Stimulated activated CD8-positive, alpha-beta memory T cell treated with anti-CD3 and anti-CD28 coated beads, Interleukin-2, amount 100 ng/mL, for 1 hour (primary cell): ENCODE measurements at regions not wholly inside any gene's neighbourhood (a gene's known extent, or its start where the extent isn't known, plus 50 kb on each side); places are given as distances from the start of the nearest gene placed in this dataset.
"Not testable (repeated sequence)": the region's sequence is repeated elsewhere in the genome, so short reads cannot be mapped to it uniquely, and the experiment has no call there.

Source experiments
- DNase-seq, 2 donors: peaks; one replicate each; pipeline ENCODE4 v3.0.0-alpha.2; 2020; ENCODE audit warnings: low read depth in 2 of 2

GRCh38 chr16:17986991-17987390, 349.5 kb downstream of the NPIPA8 start:
- no peak for DNase-seq

DNA sequence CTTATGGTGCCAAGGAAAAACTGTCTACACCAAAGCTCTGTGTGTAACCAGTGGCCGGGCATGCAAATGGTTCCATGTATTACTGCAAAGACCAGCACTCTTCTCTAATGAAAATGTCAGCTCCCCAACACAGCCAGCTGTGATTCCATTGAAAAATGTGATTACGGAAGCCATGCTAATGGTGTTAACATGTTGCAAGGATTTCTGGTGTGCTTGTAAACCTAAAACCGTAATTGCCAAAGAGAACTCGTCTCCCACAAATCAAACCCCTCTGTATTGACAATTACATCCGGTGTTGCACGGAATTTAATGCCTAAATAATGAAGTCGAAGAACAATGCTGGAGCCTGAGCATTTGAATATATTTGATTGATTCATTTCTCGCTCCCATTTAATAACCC, 351.7 kb downstream of the NPIPA8 start:
- DNase-seq: no peak

GRCh38 chr16:17983847-17984639, 352.5 kb downstream of the NPIPA8 start:
- DNase-seq: no peak

GRCh38 chr16:17983114-17983513, 353.4 kb downstream of the NPIPA8 start:
- DNase-seq: no peak

DNA sequence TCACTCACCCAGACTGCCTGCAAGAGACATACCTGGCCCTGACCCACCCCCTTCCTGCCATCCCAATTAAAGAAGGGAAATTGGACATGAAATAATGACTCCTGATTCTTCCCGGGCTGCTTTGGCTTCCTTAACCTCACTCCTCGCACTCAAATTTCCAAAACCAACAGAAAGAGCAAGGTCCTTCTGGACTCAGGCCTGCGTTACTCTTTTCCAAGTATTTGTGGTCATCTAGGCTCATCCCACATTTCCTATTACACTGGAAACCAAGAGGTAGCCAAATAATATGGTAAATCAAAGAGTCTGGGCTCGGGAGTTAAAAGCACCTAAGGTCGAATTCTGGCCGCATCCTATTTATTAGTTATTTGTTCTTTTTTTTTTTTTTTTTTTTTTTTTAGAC, 359.3 kb downstream of the NPIPA8 start:
- DNase-seq: no peak

GRCh38 chr16:17972460-17972943, 364.0 kb downstream of the NPIPA8 start:
- no peak for DNase-seq

DNA sequence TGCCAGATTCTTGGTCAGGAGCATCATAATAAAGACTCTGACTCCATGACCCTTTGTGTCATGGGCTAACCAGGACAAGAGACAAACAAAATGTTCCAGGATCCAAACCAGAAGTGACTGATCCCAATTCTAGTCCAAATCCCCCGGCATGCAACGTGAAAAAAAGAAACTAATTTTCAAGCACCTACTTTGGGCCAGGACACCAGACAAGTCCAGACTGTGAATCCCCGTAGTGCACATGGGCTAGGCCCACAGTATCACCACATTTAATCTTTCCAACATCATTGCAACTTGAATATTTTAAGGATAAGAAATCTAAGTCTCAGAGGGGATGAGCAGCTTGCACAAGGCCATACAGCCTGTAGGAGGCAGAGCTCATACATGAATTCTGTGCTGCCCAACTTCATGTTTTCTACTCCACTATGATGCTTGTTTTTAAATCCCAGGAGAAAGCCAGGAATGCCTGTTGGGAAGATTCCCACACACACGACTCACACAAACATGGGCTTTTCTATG, 365.7 kb downstream of the NPIPA8 start:
- no peak for DNase-seq

DNA sequence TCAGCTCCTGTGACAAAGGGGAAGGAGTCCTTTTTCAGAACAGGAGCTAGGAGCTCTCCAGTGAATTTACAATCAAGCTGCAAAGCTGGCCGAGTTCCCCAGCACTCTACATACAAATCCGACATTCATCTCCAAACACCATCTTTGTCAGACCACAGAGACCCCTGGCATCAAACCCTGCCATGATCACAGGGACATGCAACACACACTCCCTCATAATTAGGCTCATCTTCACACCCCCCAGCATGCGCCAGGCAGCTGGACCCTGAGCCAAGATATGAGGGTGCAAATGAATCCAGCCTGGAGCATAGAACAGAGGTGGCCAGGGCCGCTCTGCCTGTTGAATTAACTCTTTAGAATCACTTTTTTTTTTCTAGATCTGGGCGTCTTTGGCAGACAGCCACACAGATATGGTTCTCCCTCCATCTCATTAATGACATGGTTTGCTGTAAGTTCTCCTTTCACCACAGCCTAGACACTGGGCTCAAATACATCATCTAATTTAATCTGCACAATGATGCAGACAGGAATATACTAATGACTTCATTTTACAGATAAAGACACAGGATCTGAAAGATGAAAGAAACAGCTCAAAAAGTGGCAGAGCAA, 366.3 kb downstream of the NPIPA8 start:
- DNase-seq: no peak

- no peak for DNase-seq
Observed at GRCh38 chr16:17965133-17965900, 371.2 kb downstream of the NPIPA8 start.

GRCh38 chr16:17964196-17964595, 372.3 kb downstream of the NPIPA8 start:
- DNase-seq: no peak

DNA sequence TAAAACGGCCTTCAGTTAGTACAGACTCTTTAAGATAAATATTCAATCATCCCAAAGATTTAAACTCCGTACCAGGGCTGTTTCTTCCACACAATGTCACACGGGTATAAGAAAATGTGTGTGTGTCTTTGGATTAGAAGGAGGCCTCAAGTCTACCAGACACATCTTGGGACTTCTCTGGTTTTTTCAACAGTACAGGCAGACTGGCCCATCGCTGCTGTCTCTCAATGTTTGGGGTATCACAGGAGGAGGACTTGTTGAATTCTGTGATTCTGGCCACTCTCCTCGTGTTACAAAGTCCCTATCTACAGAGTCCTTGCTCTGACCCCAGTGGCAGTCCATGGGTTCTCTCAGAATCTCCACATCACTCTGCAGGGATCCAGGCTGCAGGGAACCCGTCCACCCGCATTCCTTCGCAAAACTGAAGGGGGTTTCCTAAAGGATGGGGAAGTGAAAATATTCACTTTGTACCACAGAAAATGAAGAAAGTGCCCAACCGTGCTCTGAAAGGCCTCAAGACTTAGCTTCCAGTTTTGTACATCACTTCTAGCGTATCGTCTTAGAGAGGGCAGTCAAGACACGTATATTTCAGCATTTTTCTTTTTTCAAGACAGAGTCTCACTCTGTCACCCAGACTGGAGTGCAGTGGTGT, 373.2 kb downstream of the NPIPA8 start:
- no peak for DNase-seq

DNA sequence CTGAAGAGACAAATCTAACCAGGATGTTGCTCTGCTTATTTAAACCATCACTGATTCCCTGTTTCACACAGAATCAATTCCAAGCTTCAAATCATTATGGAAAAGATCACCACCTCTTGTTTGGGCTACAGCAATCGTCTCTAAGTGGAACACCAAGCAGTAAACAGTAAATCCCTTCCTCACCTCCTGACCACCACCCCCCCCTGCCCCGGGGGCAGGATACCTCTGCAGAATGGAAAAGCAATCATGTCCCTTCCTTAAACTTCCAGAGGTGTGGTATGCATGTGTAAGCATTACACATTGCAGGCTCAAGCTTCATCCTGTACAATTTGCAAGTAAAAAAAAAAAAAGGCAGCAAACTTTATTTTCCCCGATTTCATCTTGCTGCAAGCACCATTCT, 373.8 kb downstream of the NPIPA8 start:
- DNase-seq: no peak

- DNase-seq: not testable (repeated sequence)
Observed at GRCh38 chr16:17961822-17962221, 374.7 kb downstream of the NPIPA8 start.

DNA sequence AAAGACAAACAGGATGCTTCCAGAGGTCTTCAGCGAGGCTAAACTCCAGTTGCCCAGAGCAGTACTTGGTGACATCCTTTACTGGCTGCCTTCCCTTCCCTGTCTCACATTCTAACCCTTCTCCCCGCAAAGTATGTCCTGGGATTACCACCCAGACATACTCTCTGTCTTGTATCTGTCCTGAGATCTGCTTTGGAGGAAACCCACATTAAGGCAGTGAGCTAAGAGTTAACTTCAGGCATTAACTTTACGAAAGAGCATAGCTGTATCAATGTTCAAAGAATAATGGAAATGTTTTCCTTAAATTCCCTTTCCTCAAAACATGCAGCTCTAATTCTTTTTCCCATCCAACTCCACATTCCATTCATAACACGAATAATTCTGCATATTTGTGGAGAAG, 385.2 kb downstream of the NPIPA8 start:
- no peak for DNase-seq

GRCh38 chr16:17949982-17950250, 386.6 kb downstream of the NPIPA8 start:
- no peak for DNase-seq

GRCh38 chr16:17949141-17949981, 387.2 kb downstream of the NPIPA8 start:
- no peak for DNase-seq

- no peak for DNase-seq
Observed at GRCh38 chr16:17947637-17948036, 388.9 kb downstream of the NPIPA8 start.

GRCh38 chr16:17947165-17947564, 389.4 kb downstream of the NPIPA8 start:
- no peak for DNase-seq

DNA sequence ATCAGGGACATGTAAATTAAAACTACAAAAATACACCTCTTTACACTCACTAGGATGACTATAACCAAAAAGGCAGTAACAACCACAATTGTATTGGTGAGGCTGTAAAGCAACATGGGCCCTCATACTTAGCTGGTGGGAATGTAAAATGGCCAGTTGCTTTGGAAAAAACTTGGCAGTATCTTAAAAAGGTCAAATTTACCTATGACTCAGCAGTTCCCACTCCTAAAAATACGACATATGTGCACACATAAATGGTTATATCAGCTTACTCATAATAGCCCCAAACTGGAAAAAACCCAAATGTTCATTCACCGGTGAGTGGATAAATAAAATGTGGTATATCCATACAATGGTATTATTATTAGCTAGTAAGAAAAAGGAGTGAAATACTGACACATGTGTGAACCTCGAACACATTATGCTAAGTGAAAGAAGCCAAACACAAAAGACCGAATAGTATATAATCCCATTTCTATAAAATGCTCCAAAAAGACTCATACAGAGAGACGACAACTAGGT, 391.4 kb downstream of the NPIPA8 start:
- no peak for DNase-seq

DNA sequence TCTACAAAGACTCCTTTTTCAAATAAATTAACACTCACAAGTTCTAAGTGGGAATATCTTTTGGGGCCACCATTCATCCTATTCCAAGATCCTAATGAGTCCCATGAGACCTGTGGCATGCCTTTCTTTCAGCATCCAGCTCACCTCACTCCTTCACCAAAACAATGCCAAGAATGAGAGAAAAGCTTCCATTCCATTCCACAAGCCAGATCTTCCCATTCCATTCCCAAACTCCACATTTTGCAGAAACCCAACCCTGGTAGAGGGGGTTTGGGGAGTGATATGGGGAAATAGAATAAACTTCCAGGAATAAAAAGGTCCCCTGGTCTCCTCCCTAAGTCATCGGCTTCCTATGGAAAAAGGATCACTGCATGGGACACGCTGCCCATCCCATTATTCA, 392.2 kb downstream of the NPIPA8 start:
- DNase-seq: no peak

- DNase-seq: no peak
Observed at GRCh38 chr16:17942067-17942466, 394.5 kb downstream of the NPIPA8 start.
